ENCODE measurements at regions not wholly inside any gene's neighbourhood (a gene's known extent, or its start where the extent isn't known, plus 50 kb on each side); places are given as distances from the start of the nearest gene placed in this dataset.

GRCh38 chr16:73616770-73617169 lies 568.8 kb upstream of the ZFHX3 start:
- TF ChIP-seq CTCF (conservative IDR thresholded peaks at IDR 0.05; ENCODE audit: low read depth, low read length) = no peak
- TF ChIP-seq EZH2phosphoT487 (IDR thresholded peaks at IDR 0.05; ENCODE audit: borderline replicate concordance, low read length) = no peak

Data from PC-3 (cell line).